ENCODE measurements at regions not wholly inside any gene's neighbourhood (a gene's known extent, or its start where the extent isn't known, plus 50 kb on each side); places are given as distances from the start of the nearest gene placed in this dataset.

DNA sequence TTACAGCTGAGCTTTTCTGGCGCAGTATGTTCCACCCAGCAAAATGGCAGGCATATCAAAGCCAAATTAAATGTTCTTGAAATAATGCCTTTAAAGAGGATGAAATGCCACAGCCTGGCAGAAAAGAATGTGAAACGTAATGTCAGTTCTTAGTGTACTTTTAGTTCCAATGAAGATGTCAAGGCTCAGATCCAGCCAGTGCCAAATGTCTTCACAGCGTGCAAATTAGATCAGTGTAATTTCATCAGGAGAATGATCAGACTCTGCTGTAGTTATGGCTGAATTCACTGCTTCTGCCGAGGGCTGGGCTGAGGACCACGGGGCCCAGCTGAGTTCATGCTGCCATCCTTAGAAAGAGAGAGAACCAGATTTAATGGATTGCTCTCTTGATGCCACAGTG, 78.7 kb upstream of the ITGA4 start:
- TF ChIP-seq, protein P1, sequence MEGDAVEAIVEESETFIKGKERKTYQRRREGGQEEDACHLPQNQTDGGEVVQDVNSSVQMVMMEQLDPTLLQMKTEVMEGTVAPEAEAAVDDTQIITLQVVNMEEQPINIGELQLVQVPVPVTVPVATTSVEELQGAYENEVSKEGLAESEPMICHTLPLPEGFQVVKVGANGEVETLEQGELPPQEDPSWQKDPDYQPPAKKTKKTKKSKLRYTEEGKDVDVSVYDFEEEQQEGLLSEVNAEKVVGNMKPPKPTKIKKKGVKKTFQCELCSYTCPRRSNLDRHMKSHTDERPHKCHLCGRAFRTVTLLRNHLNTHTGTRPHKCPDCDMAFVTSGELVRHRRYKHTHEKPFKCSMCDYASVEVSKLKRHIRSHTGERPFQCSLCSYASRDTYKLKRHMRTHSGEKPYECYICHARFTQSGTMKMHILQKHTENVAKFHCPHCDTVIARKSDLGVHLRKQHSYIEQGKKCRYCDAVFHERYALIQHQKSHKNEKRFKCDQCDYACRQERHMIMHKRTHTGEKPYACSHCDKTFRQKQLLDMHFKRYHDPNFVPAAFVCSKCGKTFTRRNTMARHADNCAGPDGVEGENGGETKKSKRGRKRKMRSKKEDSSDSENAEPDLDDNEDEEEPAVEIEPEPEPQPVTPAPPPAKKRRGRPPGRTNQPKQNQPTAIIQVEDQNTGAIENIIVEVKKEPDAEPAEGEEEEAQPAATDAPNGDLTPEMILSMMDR (IDR thresholded peaks at IDR 0.05; ENCODE audit: insufficient read depth, low read depth, low read length): no peak
- TF ChIP-seq EZH2 (IDR thresholded peaks at IDR 0.05; ENCODE audit: insufficient read depth, low read length): no peak

Measured in astrocyte (in vitro differentiated cells and primary cell).